Heart left ventricle (tissue), 16 donors: ENCODE measurements at regions not wholly inside any gene's neighbourhood (a gene's known extent, or its start where the extent isn't known, plus 50 kb on each side); places are given as distances from the start of the nearest gene placed in this dataset.

ENCODE experiments used
- ATAC-seq, 4 donors: fragments of 200-7000 bp; cut with Tn5 transposase; one replicate each; pipeline ENCODE4 v1.9.1; 2020 to 2022; ENCODE audit warnings: moderate library complexity in 4 of 4, mild to moderate bottlenecking in 3 of 4, moderate number of reproducible peaks in 1 of 4
- DNase-seq, 5 donors: peaks; one replicate each; pipeline ENCODE4 v3.0.0-alpha.2; 2020
- H3K27ac ChIP-seq, 12 donors: fragments of 200-600 bp; sonication (generic) in 4 of 12; one replicate each; pipeline versions ENCODE4 v1.5.0 to v1.8.0; 2016 to 2022; ENCODE audit warnings: mild to moderate bottlenecking in 2 of 12
- H3K27me3 ChIP-seq, 9 donors: fragments of 200-600 bp; sonication (generic) in 2 of 9; one replicate each; pipeline versions ENCODE4 v1.5.1 to v1.8.0; 2016 to 2022; ENCODE audit warnings: mild to moderate bottlenecking in 3 of 9
- H3K36me3 ChIP-seq, 9 donors: fragments of 200-600 bp; sonication (generic) in 2 of 9; one replicate each; pipeline versions ENCODE4 v1.5.0 to v1.8.0; 2018 to 2022; ENCODE audit warnings: mild to moderate bottlenecking in 2 of 9
- H3K4me1 ChIP-seq, 12 donors: fragments of 200-600 bp; sonication (generic) in 4 of 12; one replicate each; pipeline versions ENCODE4 v1.5.0 to v1.8.0; 2016 to 2022; ENCODE audit warnings: mild to moderate bottlenecking in 3 of 12
- H3K4me3 ChIP-seq, 12 donors: fragments of 200-600 bp; sonication (generic) in 4 of 12; one replicate each; pipeline versions ENCODE4 v1.5.0 to v1.8.0; 2017 to 2022; ENCODE audit warnings: mild to moderate bottlenecking in 9 of 12, moderate library complexity in 4 of 12
- H3K9me3 ChIP-seq, 12 donors: fragments of 200-600 bp; sonication (generic) in 4 of 12; one replicate each; pipeline versions ENCODE4 v1.5.0 to v1.8.0; 2016 to 2022; ENCODE audit warnings: mild to moderate bottlenecking in 1 of 12
- CTCF ChIP-seq, 12 donors: fragments of 200-600 bp; sonication (generic) in 4 of 12; IDR thresholded peaks; one replicate each; pipeline versions ENCODE4 v1.5.0 to v1.8.0; 2018 to 2022; ENCODE audit warnings: antibody characterized with exemption in 12 of 12, mild to moderate bottlenecking in 5 of 12
- POLR2A ChIP-seq, 2 donors: fragments of 450-650 bp; IDR thresholded peaks; one replicate each; pipeline ENCODE4 v1.6.1; 2017; ENCODE audit warnings: antibody characterized with exemption in 2 of 2, mild to moderate bottlenecking in 2 of 2, moderate library complexity in 2 of 2
- WGBS, 4 donors: extraction: QIAGEN DNeasy Blood & Tissue Kit in 2 of 4; methylation state at CpG; one replicate each; pipeline versions ENCODE4 v1.1.5 to v1.1.7; 2013 to 2018; 5-methylcytosine and 5-hydroxymethylcytosine counted together
- intact Hi-C, 10 donors: fragments of 100-400 bp; cut with DNase I; formaldehyde crosslinking; loops; one replicate each; pipeline versions ENCODE4 v1.11.1 to v1.14.2; 2022
- donor health status: ischemic (EF 13 %, LVEDD 7.1; RV severe dilation, severe dysfunction).
- donor health status: healthy with polysubstance abuse.
- donor health status: DM: no; HTN: yes; CAD: no.
- donor health status: DM: no; HTN: no; CAD: no.
- donor health status: ischemic (EF 25% LVEDD 6.9; RV normal size, moderate dysfunction).
- donor health status: ischemic (EF 25% LVEDD 5.7; RV mildly dilated, moderate dysfunction).
- donor health status: healthy.
- donor health status: DM: yes; HTN: yes; CAD: no.
- donor health status: ischemic (EF 35%, LVEDD 5.7; RV mildly dilated, moderate dysfunction).
- donor health status: nonischemic (EF 11% LVEDD 7.7; RV severe dilation, severe dysfunction).
- donor health status: DM: yes; HTN: yes; CAD: no.
- donor health status: PGD.
- donor health status: ischemic (EF 29% LVEDD 5.4; RV normal size, mild dysfunction).
- donor health status: nonischemic (EF 23%, LVEDD 6.1; RV moderate dilation, normal function).

DNA sequence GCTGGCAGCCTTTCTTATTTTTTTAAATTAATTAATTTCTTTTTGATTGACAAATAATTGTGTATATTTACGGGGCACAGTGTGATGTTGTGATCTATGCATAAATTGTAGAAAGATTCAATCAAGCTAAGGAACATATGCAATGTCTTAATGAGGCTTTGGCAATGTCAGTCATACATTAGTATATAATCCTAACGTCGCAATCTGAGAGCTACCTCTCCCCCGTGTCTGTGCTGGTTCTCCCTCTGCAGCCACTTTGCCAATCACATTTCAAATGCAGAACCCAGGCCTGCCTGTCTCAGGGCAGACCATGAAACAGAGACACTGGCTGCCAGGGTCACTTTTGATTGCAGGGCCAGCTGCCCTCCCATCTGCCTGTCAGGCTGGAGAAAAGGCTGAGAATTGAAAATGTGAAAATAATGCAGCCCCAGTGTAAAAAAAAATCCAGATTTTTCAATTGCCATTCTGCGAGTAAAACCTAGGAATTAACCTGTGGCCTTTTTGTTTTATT is 56.3 kb downstream of the SLC24A2 start:
- 61 to 65% (median 64%) methylated on average over 5 of the region's 5 CpGs for WGBS, 4 donors
- Histone ChIP-seq H3K4me1 (no peaks in the 10 kb centered on the region), H3K4me3 (no peak overlapping the region), H3K36me3 (no peaks in the 10 kb centered on the region), H3K27ac (no peak overlapping the region), H3K9me3 (no peaks in the 10 kb centered on the region), H3K27me3 (no peaks in the 10 kb centered on the region)
- ATAC-seq (no peak), DNase-seq (no peak)
- intact Hi-C loops: no loop called here
- TF ChIP-seq POLR2A (IDR thresholded peaks at IDR 0.05) (no peak), CTCF (IDR thresholded peaks at IDR 0.05) (no peak)

- TF ChIP-seq POLR2A (IDR thresholded peaks at IDR 0.05) (no peak), CTCF (IDR thresholded peaks at IDR 0.05) (no peak)
- DNase-seq (no peak), ATAC-seq (no peak)
- intact Hi-C loops: no loop called here
- no peak overlapping the region for H3K27ac ChIP-seq
- H3K4me3 ChIP-seq: no peak overlapping the region
- no peaks in the 10 kb centered on the region for H3K36me3 ChIP-seq
- H3K4me1 ChIP-seq: no peaks in the 10 kb centered on the region
- 73 to 79% (median 76%) methylated on average over 5 of the region's 5 CpGs for WGBS, 4 donors
- H3K27me3 ChIP-seq: no peaks in the 10 kb centered on the region
- no peaks in the 10 kb centered on the region for H3K9me3 ChIP-seq
Measured at GRCh38 chr9:19728101-19728500, 60.7 kb downstream of the SLC24A2 start.

DNA sequence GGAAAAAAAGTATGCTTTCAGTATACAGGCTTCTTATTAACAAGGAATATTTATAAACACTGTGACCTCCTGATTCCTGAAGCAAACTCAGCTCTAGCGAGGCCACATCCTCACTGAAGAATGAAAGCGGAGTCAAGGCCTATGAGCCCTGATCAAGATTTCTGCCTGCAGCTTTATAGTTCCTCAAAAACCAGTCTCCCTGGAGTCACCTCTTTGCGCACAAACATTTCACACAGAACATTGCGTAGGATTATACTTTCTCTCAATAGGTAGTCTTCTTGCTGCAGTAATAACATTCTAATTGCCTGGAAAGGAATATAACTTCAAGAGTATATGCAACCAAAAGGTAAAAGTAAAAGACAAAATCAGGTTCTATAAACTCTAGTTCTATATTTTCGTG is 62.9 kb downstream of the SLC24A2 start:
- TF ChIP-seq POLR2A (IDR thresholded peaks at IDR 0.05) (no peak), CTCF (IDR thresholded peaks at IDR 0.05) (no peak)
- 84 to 89% (median 87%) methylated on average over 5 of the region's 5 CpGs for WGBS, 4 donors
- no peak overlapping the region for H3K4me3 ChIP-seq
- no peak for DNase-seq
- no peak overlapping the region for H3K27ac ChIP-seq
- no peaks in the 10 kb centered on the region for H3K9me3 ChIP-seq
- no peaks in the 10 kb centered on the region for H3K36me3 ChIP-seq
- no peak for ATAC-seq
- intact Hi-C loops: no loop called here
- no peaks in the 10 kb centered on the region for H3K4me1 ChIP-seq
- H3K27me3 ChIP-seq: no peaks in the 10 kb centered on the region

DNA sequence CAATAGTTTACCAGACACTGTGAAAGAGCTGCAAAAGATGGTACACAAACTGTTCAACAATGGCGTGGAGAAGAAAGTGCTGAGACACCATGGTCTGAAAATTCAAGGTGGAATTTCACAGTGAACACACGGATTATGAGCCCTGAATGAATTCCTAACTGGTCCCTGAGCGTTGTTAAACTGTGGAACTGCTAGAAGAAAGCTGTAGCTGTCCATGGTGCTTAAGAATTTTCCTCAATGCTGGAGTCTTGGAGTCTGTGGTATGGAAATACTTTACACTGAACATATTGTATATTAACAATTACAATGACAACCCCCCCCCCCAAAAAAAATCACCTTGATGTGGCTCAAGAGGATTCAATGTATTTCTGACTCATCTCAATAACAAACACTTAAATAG is 68.5 kb downstream of the SLC24A2 start:
- no peak for TF ChIP-seq CTCF (IDR thresholded peaks at IDR 0.05)
- TF ChIP-seq POLR2A (IDR thresholded peaks at IDR 0.05): no peak
- H3K36me3 ChIP-seq: no peaks in the 10 kb centered on the region
- no peaks in the 10 kb centered on the region for H3K9me3 ChIP-seq
- H3K4me3 ChIP-seq: no peak overlapping the region
- ATAC-seq: no peak
- peak in 1 of 5 donors; percentile 7 for DNase-seq
- no peaks in the 10 kb centered on the region for H3K4me1 ChIP-seq
- intact Hi-C loops: no loop called here
- 9 to 17% (median 14%) methylated on average over 3 of the region's 3 CpGs for WGBS, 4 donors
- no peak overlapping the region for H3K27ac ChIP-seq
- peaks cover 0 to 3% (median 0%) of the 10 kb centered on the region in 9 donors for H3K27me3 ChIP-seq
